GM21423 (cell line): ENCODE measurements at regions not wholly inside any gene's neighbourhood (a gene's known extent, or its start where the extent isn't known, plus 50 kb on each side); places are given as distances from the start of the nearest gene placed in this dataset.
"Not testable (repeated sequence)": the region's sequence is repeated elsewhere in the genome, so short reads cannot be mapped to it uniquely, and the experiment has no call there.

ENCODE experiments used
- ATAC-seq: cut with Tn5 transposase; IDR thresholded peaks from one replicate; pipeline ENCODE4 v1.9.1; 2021; ENCODE audit warnings: mild to moderate bottlenecking, moderate library complexity; ENCODE audit not compliant: unreplicated experiment

- not testable (repeated sequence) for ATAC-seq
Observed at GRCh38 chr1:173394813-173395212, 82.3 kb upstream of the PRDX6 start.

DNA sequence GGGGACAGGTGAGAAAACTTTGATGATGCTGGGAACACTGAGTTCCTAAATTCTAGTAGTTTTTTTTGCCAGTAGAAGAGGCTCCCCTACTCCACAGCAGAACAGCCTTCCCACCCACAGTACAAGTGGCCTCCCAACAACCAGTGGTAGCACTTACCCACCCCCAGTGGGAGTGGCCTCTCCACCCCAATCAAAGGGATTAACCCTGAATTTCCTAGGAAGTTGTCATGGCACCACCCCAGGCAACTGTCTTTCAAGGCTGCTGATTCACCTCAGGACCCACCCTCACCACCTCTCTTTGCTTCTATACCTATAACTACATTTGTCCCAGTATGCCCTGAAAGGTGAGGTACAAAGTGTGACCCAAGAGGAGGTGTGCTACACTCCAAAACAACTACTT, 81.4 kb upstream of the PRDX6 start:
- ATAC-seq = no peak

GRCh38 chr1:173400387-173400995, 76.6 kb upstream of the PRDX6 start:
- ATAC-seq = no peak

DNA sequence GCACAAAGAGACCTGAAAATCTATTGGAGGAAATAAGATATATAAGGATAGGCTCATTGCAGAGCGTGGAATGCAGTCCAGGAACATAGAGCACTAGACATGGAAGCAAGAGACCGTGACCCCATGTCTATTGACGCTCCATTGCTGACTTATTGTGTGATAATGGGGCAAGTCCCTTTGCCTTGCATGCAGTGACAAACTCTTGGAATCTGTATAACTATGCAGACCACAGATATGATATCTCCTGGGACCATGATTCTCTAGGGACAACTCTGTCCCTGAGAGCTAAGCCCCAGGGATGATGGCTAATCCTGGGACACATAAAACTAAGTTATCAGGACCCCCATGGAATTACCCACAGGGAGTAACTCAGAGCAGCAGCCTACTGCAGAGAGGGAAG, 73.1 kb upstream of the PRDX6 start:
- no peak for ATAC-seq

DNA sequence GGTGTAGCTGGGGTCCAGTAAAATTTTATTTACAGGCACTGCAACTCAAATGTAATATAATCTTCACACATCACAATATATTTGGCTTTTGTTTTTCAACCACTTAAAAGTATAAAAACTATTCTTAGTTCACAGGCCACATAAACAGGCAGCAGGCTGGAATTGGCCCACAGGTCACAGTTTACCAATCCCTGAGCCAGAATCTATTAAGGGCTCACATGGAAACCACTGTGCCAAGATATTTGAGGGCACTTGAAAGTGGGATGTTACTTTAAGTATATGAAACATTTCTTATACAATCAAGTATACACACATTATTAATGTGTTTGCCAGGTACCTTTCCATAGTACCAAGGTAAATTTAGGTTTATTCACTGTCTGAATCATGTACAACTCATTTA, 71.9 kb upstream of the PRDX6 start:
- ATAC-seq = no peak

GRCh38 chr1:173405834-173406233, 71.3 kb upstream of the PRDX6 start:
- ATAC-seq = no peak

DNA sequence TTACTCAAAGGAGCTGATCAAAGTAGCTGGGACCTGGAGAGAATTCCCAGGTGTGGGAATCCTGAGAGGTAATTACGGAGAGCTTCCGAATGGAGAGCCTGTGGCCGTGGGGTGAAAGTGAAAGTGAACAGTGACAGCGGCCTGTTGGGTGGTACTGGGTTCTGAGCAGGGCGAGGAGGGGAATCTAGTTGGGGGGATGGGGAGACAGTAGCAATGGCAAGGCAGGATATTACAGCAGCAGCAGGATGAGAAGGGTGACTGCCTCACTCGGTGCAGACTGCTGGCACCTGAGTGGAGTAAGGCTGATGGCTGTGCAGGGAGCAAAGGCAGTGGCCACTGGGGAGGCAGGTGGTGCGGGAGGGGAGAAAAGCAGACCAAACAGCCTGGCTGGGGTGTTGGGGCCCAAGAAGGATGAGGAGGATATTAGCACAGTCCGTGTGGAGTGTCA, 70.3 kb upstream of the PRDX6 start:
- peak; percentile 24 for ATAC-seq

GRCh38 chr1:173407846-173408245, 69.3 kb upstream of the PRDX6 start:
- ATAC-seq = no peak

DNA sequence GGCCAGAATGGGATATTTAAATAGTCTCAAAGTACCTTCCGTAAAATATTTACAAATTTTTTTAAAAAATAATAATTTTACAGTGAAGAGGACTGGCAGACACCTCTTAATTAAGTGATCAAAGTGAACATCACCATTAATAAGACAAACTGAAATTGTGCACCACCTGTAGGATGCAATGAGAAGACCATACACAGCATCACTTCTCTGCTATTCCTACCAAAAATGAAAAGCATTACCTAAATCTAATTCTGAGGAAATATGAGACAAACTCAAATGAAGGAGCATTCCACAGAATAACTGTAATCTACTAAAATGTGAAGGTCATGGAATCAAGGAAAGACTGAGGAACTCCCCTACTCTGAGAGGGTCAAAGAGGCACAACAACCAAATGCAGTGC, 68.2 kb upstream of the PRDX6 start:
- no peak for ATAC-seq

GRCh38 chr1:173409613-173410012, 67.5 kb upstream of the PRDX6 start:
- peak; percentile 21 for ATAC-seq

GRCh38 chr1:173410133-173410793, 66.9 kb upstream of the PRDX6 start:
- no peak for ATAC-seq

DNA sequence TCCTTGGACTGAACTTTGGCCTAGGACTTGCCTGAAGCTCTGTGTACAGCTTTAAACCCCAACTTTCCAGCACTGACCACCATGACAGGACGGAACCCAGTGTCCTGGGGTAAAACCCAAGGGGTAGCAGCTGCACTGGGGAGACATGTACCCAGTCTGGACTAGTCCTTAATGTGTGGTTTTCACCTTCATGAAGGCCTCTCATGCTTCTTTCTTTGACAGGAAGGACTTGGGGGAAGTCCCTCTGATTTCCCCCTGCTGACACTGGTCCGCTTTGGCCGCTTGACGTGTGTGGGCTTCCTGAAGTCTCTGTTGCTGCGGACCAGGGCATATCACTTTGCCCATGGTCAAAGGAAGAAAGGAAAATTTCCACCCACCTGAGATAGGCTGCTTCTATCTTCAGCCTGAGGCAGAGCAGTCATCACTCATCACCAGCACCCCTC, 66.3 kb upstream of the PRDX6 start:
- peak; percentile 67 for ATAC-seq

DNA sequence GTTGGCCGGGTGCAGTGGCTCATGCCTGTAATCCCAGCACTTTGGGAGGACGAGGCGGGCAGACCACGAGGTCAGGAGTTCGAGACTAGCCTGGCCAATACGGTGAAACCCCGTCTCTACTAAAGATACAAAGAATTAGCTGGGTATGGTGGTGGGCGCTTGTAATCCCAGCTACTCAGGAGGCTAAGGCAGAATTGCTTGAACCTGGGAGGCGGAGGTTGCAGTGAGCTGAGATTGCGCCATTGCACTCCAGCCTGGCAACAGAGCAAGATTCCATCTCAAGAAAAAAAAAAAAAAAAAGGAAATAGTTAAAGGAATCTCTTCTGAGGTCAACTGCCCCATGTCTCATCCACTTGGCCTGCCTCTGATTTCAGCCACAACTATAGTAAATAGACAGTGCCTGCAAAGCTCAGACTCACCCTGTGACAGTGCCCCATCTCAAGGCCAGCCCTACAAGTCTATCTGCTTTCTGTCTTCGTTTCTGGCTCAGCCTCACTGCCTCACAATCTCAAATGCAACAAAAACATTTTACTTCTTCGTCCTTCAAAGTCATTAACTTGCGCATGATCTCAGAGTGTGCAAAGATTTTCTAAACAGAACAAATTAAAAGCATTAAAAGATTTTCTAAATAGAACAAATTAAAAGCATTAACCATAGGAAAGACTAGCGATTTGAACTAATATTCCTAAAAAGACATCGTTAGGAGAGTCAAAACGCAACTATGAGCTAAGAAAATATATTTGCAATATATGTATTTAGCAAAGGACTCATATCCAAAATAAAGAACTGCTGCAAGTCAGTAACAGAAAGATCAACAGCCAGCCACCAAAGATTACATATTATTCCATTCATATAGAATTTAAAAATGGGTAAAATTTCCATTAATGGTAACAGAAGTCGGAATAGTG, 65.0 kb upstream of the PRDX6 start:
- no peak for ATAC-seq

DNA sequence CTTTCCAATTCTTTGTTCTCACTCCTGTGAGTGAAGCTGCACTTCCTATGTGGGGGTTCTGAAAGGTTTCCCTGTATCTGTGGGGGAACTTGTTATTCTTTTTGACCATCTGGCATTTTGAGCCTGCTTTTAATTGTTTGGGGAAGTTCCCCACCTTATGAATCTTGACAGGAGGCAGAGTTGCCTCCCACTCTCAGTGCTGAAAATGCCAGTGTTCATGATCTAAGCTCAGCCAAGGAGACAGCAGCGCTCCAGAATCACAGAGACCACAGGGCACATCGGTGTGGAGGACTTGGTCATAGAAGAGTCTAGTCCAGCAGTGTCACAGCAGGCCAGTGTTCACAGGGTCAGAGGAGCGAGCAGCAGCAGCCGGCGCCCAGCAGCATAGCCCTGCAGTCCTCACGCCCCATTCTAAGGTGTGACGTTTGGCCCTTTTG, 63.8 kb upstream of the PRDX6 start:
- no peak for ATAC-seq

DNA sequence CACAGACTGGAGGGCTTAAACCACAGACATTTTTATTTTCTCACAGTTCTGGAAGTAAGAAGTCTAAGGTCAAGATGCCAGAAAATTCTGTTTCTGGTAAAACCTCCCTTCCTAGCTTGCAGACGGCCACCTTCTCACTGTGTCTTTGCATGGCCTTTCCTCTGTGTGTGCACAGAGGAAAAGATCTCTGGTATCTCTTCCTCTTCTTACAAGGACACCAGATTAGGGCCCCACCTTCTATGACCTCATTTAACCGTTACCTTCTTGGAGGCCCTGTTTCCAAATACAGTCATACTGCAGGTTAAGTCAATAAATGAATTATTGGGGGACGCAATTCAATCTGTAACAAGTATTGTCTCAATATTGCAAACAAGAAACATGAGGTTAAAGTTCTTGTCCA, 63.0 kb upstream of the PRDX6 start:
- ATAC-seq = peak; percentile 45

GRCh38 chr1:173414539-173415226, 62.5 kb upstream of the PRDX6 start:
- ATAC-seq = no peak

DNA sequence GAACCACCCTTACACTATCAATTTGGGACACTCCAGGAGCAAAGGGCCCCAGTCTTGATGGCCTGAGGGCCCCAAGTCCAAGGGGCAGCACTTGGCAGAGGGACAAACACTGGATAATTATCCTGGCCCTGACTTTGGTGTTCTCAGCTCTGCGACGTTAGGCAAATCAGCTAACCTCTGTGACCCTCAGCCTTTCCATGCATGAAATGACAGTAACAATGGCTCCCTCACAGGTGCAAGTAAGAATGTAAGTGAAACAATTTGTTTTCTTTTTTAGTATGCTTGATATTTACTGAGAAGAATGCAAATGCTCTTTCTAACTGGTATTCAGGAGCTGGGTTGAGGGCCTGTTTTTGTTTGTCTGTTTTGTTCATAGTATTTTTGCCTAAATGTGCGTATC, 61.6 kb upstream of the PRDX6 start:
- no peak for ATAC-seq

GRCh38 chr1:173415905-173416450, 61.2 kb upstream of the PRDX6 start:
- ATAC-seq = no peak

- no peak for ATAC-seq
Observed at GRCh38 chr1:173417563-173417962, 59.6 kb upstream of the PRDX6 start.

- ATAC-seq = peak; percentile 27
Observed at GRCh38 chr1:173418107-173418985, 58.8 kb upstream of the PRDX6 start.
